ENCODE measurements at regions not wholly inside any gene's neighbourhood (a gene's known extent, or its start where the extent isn't known, plus 50 kb on each side); places are given as distances from the start of the nearest gene placed in this dataset.

- Histone ChIP-seq H3K36me3 (ENCODE audit: control insufficient read depth in 4 of 4, insufficient read depth in 3 of 4, low read depth in 1 of 4, low read length in 3 of 4) (no peaks in the 10 kb centered on the region), H3K27me3 (ENCODE audit: control insufficient read depth in 4 of 4, insufficient read depth in 4 of 4, low read length in 3 of 4) (no peaks in the 10 kb centered on the region), H3K27ac (ENCODE audit: low read depth in 1 of 2, low read length in 2 of 2) (no peak overlapping the region), H3K9me3 (ENCODE audit: control insufficient read depth in 4 of 4, low read length in 3 of 4) (peaks cover 0 to 3% (median under 1%) of the 10 kb centered on the region in 4 donors), H3K4me3 (ENCODE audit: low read depth in 1 of 3, low read length in 3 of 3) (no peak overlapping the region), H3K9ac (ENCODE audit: low read depth in 1 of 2, low read length in 2 of 2) (no peak overlapping the region), H3K4me1 (ENCODE audit: control insufficient read depth in 4 of 4, insufficient read depth in 4 of 4, low read length in 3 of 4) (no peaks in the 10 kb centered on the region)
- TF ChIP-seq MAX (IDR thresholded peaks at IDR 0.05) (no peak), HNF4A (conservative IDR thresholded peaks at IDR 0.05) (no peak), CTCF (IDR thresholded peaks at IDR 0.05; ENCODE audit: low read depth, low read length, missing input control) (no peak), RAD21 (IDR thresholded peaks at IDR 0.05) (no peak), EGR1 (IDR thresholded peaks at IDR 0.05; ENCODE audit: low read depth in 2 of 2) (no peak), NR2F2 (IDR thresholded peaks at IDR 0.05) (no peak), ZBTB33 (IDR thresholded peaks at IDR 0.05) (no peak), ATF3 (IDR thresholded peaks at IDR 0.05) (no peak), YY1 (IDR thresholded peaks at IDR 0.05) (no peak)
- no peak for DNase-seq (ENCODE audit: low spot score)
Measured at GRCh38 chr2:7479603-7480002, 562.4 kb downstream of the RNF144A start.

GRCh38 chr2:7480431-7480830 lies 563.2 kb downstream of the RNF144A start:
- DNase-seq (ENCODE audit: low spot score): no peak
- Histone ChIP-seq H3K9me3 (ENCODE audit: control insufficient read depth in 4 of 4, low read length in 3 of 4) (peaks cover 0 to 3% (median under 1%) of the 10 kb centered on the region in 4 donors), H3K27me3 (ENCODE audit: control insufficient read depth in 4 of 4, insufficient read depth in 4 of 4, low read length in 3 of 4) (no peaks in the 10 kb centered on the region), H3K4me3 (ENCODE audit: low read depth in 1 of 3, low read length in 3 of 3) (no peak overlapping the region), H3K4me1 (ENCODE audit: control insufficient read depth in 4 of 4, insufficient read depth in 4 of 4, low read length in 3 of 4) (no peaks in the 10 kb centered on the region), H3K9ac (ENCODE audit: low read depth in 1 of 2, low read length in 2 of 2) (no peak overlapping the region), H3K27ac (ENCODE audit: low read depth in 1 of 2, low read length in 2 of 2) (no peak overlapping the region), H3K36me3 (ENCODE audit: control insufficient read depth in 4 of 4, insufficient read depth in 3 of 4, low read depth in 1 of 4, low read length in 3 of 4) (no peaks in the 10 kb centered on the region)
- no peak for TF ChIP-seq MAX (IDR thresholded peaks at IDR 0.05)
- no peak for TF ChIP-seq NR2F2 (IDR thresholded peaks at IDR 0.05)
- TF ChIP-seq CTCF (IDR thresholded peaks at IDR 0.05; ENCODE audit: low read depth, low read length, missing input control): no peak
- TF ChIP-seq EGR1 (IDR thresholded peaks at IDR 0.05; ENCODE audit: low read depth in 2 of 2): no peak
- TF ChIP-seq ATF3 (IDR thresholded peaks at IDR 0.05): no peak
- TF ChIP-seq GABPA (IDR thresholded peaks at IDR 0.05 in 1 of 2, conservative IDR thresholded peaks at IDR 0.05 in 1 of 2): no peak
- TF ChIP-seq HNF4G (IDR thresholded peaks at IDR 0.05): no peak
- TF ChIP-seq JUND (IDR thresholded peaks at IDR 0.05): no peak
- no peak for TF ChIP-seq REST (IDR thresholded peaks at IDR 0.05)
- no peak for TF ChIP-seq RXRA (IDR thresholded peaks at IDR 0.05)
- TF ChIP-seq FOXA1 (IDR thresholded peaks at IDR 0.05): no peak
- no peak for TF ChIP-seq HNF4A (conservative IDR thresholded peaks at IDR 0.05)
- TF ChIP-seq ZBTB33 (IDR thresholded peaks at IDR 0.05): no peak
- no peak for TF ChIP-seq TAF1 (conservative IDR thresholded peaks at IDR 0.05)
- TF ChIP-seq YY1 (IDR thresholded peaks at IDR 0.05): no peak
- TF ChIP-seq RAD21 (IDR thresholded peaks at IDR 0.05): no peak
- TF ChIP-seq FOXA2 (IDR thresholded peaks at IDR 0.05): no peak
